ENCODE measurements at regions not wholly inside any gene's neighbourhood (a gene's known extent, or its start where the extent isn't known, plus 50 kb on each side); places are given as distances from the start of the nearest gene placed in this dataset.
"Not testable (repeated sequence)": the region's sequence is repeated elsewhere in the genome, so short reads cannot be mapped to it uniquely, and the experiment has no call there.

DNA sequence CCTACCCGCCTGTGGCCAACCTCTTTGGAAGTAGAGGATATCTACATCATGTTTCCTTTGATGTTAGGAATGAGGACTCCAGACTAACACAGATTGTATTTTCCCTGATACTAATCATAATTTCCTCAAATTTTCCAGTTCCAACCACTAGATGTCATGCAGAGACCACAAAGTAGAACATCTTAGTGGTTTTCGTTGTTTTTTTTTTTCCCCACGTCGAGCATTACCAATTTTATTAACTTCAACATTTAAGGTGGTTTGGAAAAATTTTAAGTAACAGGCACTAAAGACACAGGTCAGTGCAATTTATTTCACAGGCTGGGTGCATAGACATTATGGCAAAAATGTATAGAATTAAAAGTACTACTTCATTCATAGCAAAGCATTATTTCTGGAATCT, 280.1 kb downstream of the ANKRD30B start:
- FAIRE-seq; H3K79me2 ChIP-seq (ENCODE audit: insufficient read depth, low read length); H3K27ac ChIP-seq (ENCODE audit: extremely low read length, insufficient read depth, low read length); H3K4me1 ChIP-seq (ENCODE audit: insufficient read depth, low read length); H4K20me1 ChIP-seq (ENCODE audit: insufficient read depth, low read length); H3K9me3 ChIP-seq (ENCODE audit: low read length); H2AFZ ChIP-seq (ENCODE audit: low read length); POLR2A ChIA-PET; H3K9ac ChIP-seq (ENCODE audit: insufficient read depth, low read depth, low read length); DNase-seq (ENCODE audit: low spot score); H3K4me3 ChIP-seq (replicated peaks in 1 of 3; ENCODE audit: insufficient read depth in 1 of 3, low read depth in 2 of 3, low read length in 3 of 3); H3K27me3 ChIP-seq (ENCODE audit: control insufficient read depth in 1 of 2, insufficient read depth in 2 of 2, low read length in 2 of 2); in situ Hi-C loops (cut with HindIII; ENCODE audit: extremely low pct_ligation_motif_present, low pct_unique_long_range_greater_than_20kb); H3K36me3 ChIP-seq (replicated peaks in 1 of 2; ENCODE audit: control insufficient read depth in 1 of 2, insufficient read depth in 2 of 2, low read length in 2 of 2); BruUV-seq (replicated peaks); intact Hi-C loops (cut with micrococcal nuclease; ENCODE audit: unreplicated experiment); CTCF ChIA-PET (ENCODE audit: low intra/inter-chr PET ratio, low total read pairs); H3K4me2 ChIP-seq (ENCODE audit: low read depth, low read length): not testable (repeated sequence)
- ATAC-seq: peak; percentile 41; the same call in 1 of the 3 replicates
- WGBS (ENCODE audit: low lambda C conversion rate): 0% methylated on average over 4 of the region's 4 CpGs
- TF ChIP-seq, protein P1, sequence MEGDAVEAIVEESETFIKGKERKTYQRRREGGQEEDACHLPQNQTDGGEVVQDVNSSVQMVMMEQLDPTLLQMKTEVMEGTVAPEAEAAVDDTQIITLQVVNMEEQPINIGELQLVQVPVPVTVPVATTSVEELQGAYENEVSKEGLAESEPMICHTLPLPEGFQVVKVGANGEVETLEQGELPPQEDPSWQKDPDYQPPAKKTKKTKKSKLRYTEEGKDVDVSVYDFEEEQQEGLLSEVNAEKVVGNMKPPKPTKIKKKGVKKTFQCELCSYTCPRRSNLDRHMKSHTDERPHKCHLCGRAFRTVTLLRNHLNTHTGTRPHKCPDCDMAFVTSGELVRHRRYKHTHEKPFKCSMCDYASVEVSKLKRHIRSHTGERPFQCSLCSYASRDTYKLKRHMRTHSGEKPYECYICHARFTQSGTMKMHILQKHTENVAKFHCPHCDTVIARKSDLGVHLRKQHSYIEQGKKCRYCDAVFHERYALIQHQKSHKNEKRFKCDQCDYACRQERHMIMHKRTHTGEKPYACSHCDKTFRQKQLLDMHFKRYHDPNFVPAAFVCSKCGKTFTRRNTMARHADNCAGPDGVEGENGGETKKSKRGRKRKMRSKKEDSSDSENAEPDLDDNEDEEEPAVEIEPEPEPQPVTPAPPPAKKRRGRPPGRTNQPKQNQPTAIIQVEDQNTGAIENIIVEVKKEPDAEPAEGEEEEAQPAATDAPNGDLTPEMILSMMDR (CRISPR knock-in tag; IDR thresholded peaks at IDR 0.05): peak; percentile 24; the same call in 1 of the 2 replicates
- TF ChIP-seq STAG1 (CRISPR knock-in tag; IDR thresholded peaks at IDR 0.05): peak; percentile 53

DNA sequence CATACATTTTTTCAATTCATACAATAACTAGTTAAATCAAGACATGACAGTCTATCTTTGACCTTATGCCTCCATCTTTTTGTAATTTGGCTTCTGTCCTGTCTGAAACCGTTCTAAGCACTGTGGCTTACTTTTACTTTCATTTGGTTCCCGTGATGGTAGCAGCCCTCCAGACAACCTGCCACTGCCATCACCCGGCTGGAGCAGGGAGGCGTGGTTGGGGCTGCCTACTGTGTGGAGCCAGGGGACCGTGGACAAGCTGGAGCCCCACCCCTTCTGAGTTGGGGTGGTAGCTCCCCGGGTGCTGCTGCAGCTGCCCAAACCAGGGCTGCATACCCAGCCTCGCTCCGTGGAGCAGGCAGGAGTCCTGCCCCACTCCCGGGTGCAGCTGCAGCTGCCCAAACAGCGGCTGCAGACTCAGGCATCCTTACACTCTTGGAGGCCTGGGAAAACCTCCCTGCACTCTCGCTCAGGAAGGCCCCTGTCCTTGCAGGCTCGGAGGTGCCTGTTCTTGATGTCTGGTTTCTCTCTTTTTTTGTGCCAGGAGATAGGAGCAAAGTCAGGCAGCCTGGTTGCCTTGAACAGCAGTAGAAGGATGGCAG, 312.4 kb downstream of the ANKRD30B start:
- H3K4me3 ChIP-seq (replicated peaks in 1 of 3; ENCODE audit: insufficient read depth in 1 of 3, low read depth in 2 of 3, low read length in 3 of 3); FAIRE-seq; H2AFZ ChIP-seq (ENCODE audit: low read length); POLR2A ChIA-PET; CTCF ChIA-PET (ENCODE audit: low intra/inter-chr PET ratio, low total read pairs); H3K79me2 ChIP-seq (ENCODE audit: insufficient read depth, low read length); H3K4me1 ChIP-seq (ENCODE audit: insufficient read depth, low read length); BruUV-seq (replicated peaks); H3K4me2 ChIP-seq (ENCODE audit: low read depth, low read length); H3K27me3 ChIP-seq (ENCODE audit: control insufficient read depth in 1 of 2, insufficient read depth in 2 of 2, low read length in 2 of 2); H3K9ac ChIP-seq (ENCODE audit: insufficient read depth, low read depth, low read length); intact Hi-C loops (cut with micrococcal nuclease; ENCODE audit: unreplicated experiment); H3K27ac ChIP-seq (ENCODE audit: extremely low read length, insufficient read depth, low read length); DNase-seq (ENCODE audit: low spot score); H3K36me3 ChIP-seq (replicated peaks in 1 of 2; ENCODE audit: control insufficient read depth in 1 of 2, insufficient read depth in 2 of 2, low read length in 2 of 2); in situ Hi-C loops (cut with HindIII; ENCODE audit: extremely low pct_ligation_motif_present, low pct_unique_long_range_greater_than_20kb); H4K20me1 ChIP-seq (ENCODE audit: insufficient read depth, low read length): not testable (repeated sequence)
- WGBS (ENCODE audit: low lambda C conversion rate): 8% methylated on average over 4 of the region's 12 CpGs
- peaks cover 15% of the 10 kb centered on the region for H3K9me3 ChIP-seq (ENCODE audit: low read length)
- peak; percentile 85 for ATAC-seq

GRCh38 chr18:15061289-15061896, 313.4 kb downstream of the ANKRD30B start:
- POLR2A ChIA-PET; H3K79me2 ChIP-seq (ENCODE audit: insufficient read depth, low read length); in situ Hi-C loops (cut with HindIII; ENCODE audit: extremely low pct_ligation_motif_present, low pct_unique_long_range_greater_than_20kb); DNase-seq (ENCODE audit: low spot score); H3K36me3 ChIP-seq (replicated peaks in 1 of 2; ENCODE audit: control insufficient read depth in 1 of 2, insufficient read depth in 2 of 2, low read length in 2 of 2); H3K27ac ChIP-seq (ENCODE audit: extremely low read length, insufficient read depth, low read length); FAIRE-seq; H4K20me1 ChIP-seq (ENCODE audit: insufficient read depth, low read length); H3K27me3 ChIP-seq (ENCODE audit: control insufficient read depth in 1 of 2, insufficient read depth in 2 of 2, low read length in 2 of 2); H3K9ac ChIP-seq (ENCODE audit: insufficient read depth, low read depth, low read length); BruUV-seq (replicated peaks); CTCF ChIA-PET (ENCODE audit: low intra/inter-chr PET ratio, low total read pairs); H3K4me3 ChIP-seq (replicated peaks in 1 of 3; ENCODE audit: insufficient read depth in 1 of 3, low read depth in 2 of 3, low read length in 3 of 3); H2AFZ ChIP-seq (ENCODE audit: low read length); H3K4me2 ChIP-seq (ENCODE audit: low read depth, low read length); ATAC-seq; intact Hi-C loops (cut with micrococcal nuclease; ENCODE audit: unreplicated experiment); H3K4me1 ChIP-seq (ENCODE audit: insufficient read depth, low read length): not testable (repeated sequence)
- WGBS (ENCODE audit: low lambda C conversion rate): 44% methylated on average over 2 of the region's 9 CpGs
- H3K9me3 ChIP-seq (ENCODE audit: low read length): peaks cover 11% of the 10 kb centered on the region

DNA sequence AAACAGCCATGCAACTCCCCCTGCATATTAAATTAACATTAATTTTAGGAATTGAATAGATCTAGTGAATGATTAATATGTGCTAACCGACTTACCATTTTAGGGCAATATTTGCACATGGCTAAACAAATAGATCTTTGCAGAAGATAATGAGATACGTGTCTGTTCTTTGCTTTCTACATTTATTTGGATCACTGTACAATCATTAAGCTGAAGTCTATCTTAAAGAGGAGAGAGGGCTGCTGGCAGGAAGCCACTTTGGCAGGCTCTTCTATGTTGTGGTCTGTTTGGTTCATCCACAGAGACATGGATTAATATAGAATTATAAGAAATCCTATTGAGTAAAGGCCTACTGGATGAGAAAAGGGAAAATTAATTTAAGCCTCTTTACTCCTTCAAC, 318.5 kb downstream of the ANKRD30B start:
- 5% methylated on average over 2 of the region's 2 CpGs for WGBS (ENCODE audit: low lambda C conversion rate)
- H3K4me2 ChIP-seq (ENCODE audit: low read depth, low read length); ATAC-seq; CTCF ChIA-PET (ENCODE audit: low intra/inter-chr PET ratio, low total read pairs); H3K4me3 ChIP-seq (replicated peaks in 1 of 3; ENCODE audit: insufficient read depth in 1 of 3, low read depth in 2 of 3, low read length in 3 of 3); intact Hi-C loops (cut with micrococcal nuclease; ENCODE audit: unreplicated experiment); H3K27ac ChIP-seq (ENCODE audit: extremely low read length, insufficient read depth, low read length); POLR2A ChIA-PET; H2AFZ ChIP-seq (ENCODE audit: low read length); H3K36me3 ChIP-seq (replicated peaks in 1 of 2; ENCODE audit: control insufficient read depth in 1 of 2, insufficient read depth in 2 of 2, low read length in 2 of 2); FAIRE-seq; H4K20me1 ChIP-seq (ENCODE audit: insufficient read depth, low read length); H3K27me3 ChIP-seq (ENCODE audit: control insufficient read depth in 1 of 2, insufficient read depth in 2 of 2, low read length in 2 of 2); DNase-seq (ENCODE audit: low spot score); H3K9ac ChIP-seq (ENCODE audit: insufficient read depth, low read depth, low read length); H3K4me1 ChIP-seq (ENCODE audit: insufficient read depth, low read length); BruUV-seq (replicated peaks); H3K79me2 ChIP-seq (ENCODE audit: insufficient read depth, low read length); in situ Hi-C loops (cut with HindIII; ENCODE audit: extremely low pct_ligation_motif_present, low pct_unique_long_range_greater_than_20kb): not testable (repeated sequence)
- H3K9me3 ChIP-seq (ENCODE audit: low read length): peaks cover 14% of the 10 kb centered on the region
